ENCODE measurements at regions not wholly inside any gene's neighbourhood (a gene's known extent, or its start where the extent isn't known, plus 50 kb on each side); places are given as distances from the start of the nearest gene placed in this dataset.

DNA sequence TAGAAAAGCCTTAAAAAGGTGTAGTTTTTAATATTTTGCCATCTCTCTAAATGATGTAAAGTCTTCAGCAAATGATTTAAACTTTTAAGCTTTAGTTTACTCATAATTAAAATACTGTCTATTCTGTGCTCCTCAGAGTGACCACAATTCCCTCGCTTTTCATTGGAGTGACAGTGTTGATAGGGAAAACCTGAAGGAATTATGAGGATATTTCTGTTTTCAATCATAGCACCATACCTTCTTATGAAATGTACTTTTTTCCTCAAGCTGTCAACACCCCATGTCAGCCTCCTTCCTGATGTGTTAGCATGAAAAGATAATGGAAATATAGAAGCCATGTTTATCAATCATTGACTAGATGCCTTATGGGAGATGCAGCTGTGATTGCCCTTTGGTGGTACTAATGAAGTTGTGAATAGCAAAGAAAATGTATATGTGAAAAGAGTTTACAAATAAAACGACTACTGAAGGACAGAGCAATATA is 145.4 kb upstream of the EYS start:
- DNase-seq (ENCODE audit: low read depth) = no peak

DNA sequence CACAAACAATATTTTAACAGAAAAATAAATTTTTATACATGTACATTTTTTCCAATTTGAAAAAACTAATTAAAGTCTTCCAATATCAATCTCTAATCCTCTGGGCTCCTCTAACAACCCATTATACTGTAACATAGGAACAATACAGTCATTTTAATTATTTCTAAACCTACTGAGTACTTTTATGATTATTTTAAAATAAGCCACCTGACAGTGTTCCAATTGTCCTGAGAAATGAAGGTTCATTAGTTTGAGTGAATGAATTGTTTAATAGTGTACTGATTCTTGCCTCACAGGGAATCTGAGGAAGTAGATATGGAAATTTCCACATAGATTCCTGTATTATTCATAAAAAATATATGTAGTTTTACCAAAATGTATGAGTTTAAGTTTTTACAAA is 123.1 kb upstream of the EYS start:
- no peak for DNase-seq (ENCODE audit: low read depth)

DNA sequence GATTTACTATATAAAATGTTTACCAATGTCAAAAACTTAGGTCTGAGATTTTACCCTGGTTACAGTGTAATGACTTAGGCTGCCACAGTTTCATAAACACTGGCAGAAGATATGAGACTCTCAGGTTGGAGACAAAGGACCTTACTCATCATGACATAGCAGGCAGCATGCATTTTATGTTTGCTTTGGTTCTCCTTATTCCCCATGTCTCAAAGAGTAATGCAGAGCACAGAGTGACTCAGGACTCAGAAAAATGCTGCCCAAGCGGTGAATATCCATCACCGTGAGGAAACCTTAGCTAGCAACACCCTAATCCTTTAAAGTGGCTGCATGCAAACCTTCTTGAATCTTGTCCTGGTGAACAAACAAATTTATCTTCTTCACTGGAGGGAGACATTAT is 112.1 kb upstream of the EYS start:
- DNase-seq (ENCODE audit: low read depth) = no peak

DNA sequence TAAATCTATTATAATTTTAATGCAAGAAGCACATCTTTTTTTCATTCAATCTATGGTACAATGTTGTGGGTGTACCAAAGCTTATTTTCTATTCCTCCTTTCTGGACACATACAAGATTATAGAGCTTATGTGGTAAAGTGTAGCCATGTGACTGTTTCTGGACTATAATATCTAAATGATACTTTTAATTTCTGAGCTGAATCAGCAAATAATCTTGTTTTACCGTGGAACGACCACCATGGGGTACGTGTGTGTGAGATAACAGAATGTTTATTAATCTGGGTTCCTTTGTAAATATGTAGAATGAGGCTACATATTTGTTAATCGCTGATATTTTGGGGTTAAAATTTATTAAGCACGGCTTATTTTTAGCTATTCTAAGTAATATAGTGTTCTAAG is 111.5 kb upstream of the EYS start:
- DNase-seq (ENCODE audit: low read depth) = no peak

DNA sequence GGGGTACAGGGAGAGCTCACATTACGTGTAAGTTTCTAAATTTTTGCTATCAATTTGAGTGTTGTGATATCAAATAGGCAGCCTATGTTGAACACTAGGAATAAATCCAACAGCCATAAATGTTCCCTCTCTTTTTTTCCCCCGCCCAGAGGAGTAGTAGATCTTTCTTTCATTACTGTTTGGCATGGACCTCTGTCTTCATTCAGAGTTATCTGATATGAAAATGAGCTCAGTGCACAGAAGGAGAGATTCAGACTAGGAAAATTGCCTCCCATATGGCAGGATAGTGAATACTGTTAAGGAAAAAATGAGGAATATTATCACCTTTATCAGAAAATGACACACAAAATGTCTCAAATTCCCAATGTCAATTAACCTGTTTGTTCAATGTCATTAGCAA is 110.0 kb upstream of the EYS start:
- DNase-seq (ENCODE audit: low read depth) = no peak

DNA sequence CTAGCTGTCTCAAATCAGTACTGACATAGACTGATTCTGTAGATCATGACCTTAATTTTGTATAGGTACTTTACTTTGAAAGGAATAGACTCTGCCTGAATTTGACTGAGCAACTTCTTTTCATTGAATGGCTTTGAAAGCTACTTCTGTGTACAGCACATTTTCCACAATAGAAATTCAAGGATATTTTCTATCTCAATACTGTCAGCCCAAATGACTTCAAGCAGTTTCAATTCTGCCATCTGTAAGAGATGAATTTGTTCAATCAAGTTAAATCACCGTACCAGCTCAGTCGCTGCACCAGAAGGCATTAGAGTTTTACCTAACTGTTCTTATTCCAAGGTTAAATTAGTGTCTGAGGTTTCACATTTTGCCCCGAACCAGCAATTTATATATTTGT is 107.0 kb upstream of the EYS start:
- DNase-seq (ENCODE audit: low read depth) = no peak

DNA sequence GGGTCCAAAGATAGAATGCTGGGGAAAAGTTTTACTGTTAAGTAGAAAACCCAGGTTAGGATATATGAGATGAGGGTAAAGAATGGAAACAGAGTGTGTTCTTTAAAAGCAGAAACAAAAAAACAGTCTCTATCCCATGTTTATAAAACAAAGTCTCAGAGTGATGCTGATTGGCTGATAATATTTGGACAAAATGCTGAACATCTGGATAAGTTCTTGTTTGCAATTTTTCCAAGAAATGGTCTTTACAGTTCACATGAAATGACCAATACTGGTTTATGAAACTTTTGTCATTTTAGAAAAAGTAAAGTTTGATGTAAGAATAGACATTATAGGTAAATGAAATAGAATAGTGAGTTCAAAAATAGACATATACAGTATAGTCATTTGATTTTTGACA is 96.2 kb upstream of the EYS start:
- no peak for DNase-seq (ENCODE audit: low read depth)

DNA sequence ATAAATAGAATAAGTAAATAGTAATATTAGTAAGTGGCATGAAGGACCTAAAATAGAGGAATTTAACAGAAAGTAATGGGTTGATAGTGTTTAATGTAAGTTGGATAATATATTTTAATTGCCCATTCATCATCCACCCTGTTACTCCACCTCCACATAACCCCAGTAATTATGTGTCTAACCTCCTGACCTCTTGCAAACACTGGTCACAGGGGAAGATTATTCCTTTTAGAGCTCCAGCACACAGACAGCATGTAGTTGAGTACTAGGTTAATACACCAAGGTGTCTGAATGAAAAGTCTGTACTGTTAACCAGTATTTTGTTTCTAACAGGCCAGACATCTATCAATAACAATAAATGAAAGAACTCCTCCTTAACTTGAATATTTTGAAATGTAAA is 92.4 kb upstream of the EYS start:
- DNase-seq (ENCODE audit: low read depth) = no peak

DNA sequence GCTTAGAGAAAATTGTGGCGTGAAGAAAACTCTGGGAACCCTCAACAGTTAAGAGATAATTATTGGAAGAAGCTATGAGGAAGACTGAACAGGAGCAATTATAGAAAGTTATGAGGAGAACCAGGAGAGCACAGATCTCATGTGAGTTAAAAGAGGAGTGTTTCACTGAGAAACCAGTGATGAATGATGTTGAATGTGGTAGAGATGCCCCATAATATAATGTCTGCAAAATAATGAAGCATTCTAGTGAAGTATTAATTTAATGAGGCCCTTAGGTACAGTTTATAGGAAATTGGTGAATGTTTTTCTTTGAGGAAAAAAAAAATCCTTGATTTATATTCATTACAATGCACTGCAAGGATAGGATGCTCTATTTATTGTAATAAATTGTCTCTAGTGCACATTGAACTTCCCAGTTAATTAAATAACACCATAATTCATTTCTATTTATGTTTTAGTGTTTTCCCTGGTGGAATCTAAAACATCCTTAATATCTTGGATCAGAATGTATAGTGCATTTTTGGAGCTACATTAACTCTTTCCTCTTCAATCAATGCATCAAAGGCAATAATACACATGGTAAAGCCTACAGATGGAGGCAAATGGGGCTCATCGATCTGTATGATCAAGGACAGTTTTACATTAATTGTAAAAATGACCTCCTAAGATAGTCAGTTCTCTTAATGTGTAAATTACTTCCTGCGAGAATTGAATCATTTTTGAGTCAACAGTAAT is 91.4 kb upstream of the EYS start:
- DNase-seq (ENCODE audit: low read depth) = no peak

DNA sequence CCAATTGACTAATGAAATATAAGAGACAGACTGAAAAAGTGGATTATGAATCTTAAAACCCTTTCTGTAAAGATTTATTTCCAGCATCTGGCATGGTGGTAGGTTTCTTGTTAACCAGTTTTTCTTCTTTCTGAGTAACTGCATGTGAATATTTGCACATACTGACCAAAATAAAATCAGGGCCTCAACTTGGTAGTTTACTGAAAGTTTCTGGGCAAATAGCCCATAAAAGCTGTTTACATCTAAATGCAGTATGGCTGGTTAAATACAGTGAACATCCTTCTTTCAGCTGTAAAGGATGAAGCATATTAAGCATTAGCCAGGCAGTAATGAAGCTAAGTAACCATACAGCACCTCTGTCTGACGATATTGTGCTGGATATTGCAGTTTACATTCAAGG is 83.6 kb upstream of the EYS start:
- no peak for DNase-seq (ENCODE audit: low read depth)

DNA sequence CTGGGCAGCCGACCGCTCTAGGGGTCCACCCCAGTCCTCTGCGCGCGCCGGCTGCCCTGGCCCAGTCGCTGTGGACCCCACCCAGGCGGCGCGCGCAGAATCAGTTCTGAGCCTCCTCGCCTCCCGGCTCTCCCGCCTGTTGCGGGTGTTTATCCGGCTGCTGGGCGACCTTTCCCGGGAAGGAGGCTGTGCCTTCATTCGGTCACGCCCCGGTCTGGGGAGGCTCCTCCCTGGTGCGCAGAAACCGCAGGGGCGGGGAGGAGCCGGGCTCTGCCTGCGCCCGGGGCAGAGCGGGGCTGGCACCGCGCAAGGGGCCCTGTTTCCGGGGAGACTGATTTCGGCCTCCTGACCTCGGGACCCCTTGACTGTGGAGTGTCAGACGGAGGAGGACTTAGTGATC is 80.8 kb upstream of the EYS start:
- no peak for DNase-seq (ENCODE audit: low read depth)

DNA sequence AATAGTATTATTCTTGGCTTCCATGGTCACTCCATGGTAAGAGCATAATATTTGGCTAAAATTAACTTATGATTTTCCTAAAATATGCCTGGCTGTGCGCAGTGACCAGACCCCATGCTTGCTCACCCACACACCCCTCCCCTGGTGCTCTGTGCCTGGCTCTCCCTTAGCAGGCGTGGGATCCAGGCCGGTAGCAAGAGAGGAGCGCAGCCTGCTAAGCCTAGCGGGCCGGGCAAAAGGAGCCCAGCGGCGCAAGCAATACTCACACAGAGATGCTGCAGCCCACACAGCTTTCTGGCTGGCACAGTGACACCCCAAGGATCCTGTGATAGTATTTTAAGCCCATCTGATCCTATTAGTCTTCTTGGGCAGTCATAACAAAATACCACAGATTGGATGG is 79.8 kb upstream of the EYS start:
- no peak for DNase-seq (ENCODE audit: low read depth)

DNA sequence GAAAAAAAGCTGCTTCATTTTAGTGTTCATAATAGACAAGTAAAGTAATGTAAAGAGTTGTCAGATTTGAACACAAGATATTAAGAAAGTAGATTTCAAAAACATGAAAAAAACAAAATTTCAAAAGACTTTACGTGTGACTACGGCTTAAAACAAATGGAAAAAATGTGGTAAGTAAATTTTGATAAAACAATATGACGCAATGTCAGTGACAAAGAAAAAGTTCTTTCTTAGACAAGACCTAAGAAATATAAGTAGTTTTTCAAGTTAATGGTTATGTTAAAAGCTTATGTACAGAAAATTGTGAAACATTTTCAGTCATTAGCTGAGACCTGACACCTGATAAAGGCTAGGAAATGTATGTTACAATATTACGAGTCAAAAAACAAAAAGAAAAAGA is 73.7 kb upstream of the EYS start:
- no peak for DNase-seq (ENCODE audit: low read depth)

DNA sequence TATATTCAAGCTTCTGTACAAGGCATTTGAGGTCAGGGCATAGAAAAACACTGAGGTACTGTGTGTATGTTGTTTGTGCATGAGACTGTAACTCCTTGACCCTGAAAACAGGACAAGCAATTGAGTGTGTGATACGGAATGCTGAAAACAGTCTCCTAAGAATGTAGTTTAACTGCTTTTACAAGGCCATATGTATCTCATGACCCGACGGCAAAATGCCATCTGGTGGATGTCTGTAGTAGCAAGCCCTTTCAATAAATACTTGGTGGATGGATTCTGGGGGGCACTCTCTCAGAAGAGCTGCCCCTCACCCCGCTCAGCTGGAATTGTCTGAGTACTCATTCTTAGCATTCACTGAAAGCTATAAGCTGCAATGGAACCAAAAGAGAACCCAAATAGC is 69.3 kb upstream of the EYS start:
- DNase-seq (ENCODE audit: low read depth) = no peak

DNA sequence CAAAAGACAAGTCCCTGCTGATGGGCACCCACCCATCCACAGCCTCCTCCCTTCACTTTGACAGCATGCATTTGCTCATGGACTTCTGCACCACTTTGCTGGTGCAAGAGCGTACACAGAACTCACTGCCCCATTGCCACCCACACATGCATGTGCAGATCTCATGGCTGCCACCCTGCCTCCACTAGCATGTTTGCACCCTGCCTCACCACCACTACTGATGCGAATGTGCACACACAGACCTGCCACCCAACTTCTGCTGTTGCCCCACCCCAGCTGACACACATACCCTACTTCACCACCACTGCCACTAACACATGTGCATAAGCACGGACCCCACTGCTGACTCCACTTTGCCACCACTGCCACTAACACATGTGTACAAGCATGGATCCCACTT is 64.9 kb upstream of the EYS start:
- DNase-seq (ENCODE audit: low read depth) = no peak

DNA sequence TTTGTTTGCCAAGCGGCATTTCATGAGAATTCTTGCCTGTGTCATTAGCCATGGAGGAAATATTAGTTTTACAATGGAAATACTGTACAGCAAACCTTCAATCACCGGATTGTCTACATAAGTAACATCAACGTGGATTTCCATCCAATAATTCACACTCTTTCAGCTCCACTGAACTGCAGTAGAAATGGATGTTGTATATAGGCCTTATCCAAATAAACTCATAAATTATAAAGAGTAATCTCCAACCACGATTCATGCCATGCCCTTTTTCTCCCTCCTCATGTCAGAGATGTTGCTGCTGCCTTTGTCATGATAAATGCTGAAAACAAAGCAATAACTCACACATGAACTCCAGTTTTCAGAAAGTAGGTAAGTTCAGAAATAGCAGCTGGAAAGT is 54.9 kb upstream of the EYS start:
- DNase-seq (ENCODE audit: low read depth) = no peak

DNA sequence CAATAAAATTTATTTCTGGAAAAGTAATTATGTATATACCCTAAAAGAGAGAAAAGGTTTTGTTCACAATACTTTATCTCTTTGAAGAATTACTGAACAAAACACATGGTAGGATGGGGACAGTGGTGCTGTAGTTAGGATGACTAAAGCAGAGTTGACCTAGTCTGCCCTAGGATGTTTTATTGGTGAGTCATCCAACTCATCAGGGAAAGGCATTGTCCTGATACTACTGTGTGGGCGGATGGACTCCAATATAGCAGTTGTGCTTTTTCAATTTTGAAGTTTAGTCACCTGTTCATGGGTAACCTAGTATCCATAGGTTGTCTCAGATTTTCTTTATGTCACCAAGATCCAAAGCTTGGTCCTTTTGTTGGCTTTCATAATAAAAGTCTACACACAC is 53.3 kb upstream of the EYS start:
- peak; percentile 8 for DNase-seq (ENCODE audit: low read depth)

Data from renal cortical epithelial cell (primary cell).